ENCODE measurements at regions not wholly inside any gene's neighbourhood (a gene's known extent, or its start where the extent isn't known, plus 50 kb on each side); places are given as distances from the start of the nearest gene placed in this dataset.

DNA sequence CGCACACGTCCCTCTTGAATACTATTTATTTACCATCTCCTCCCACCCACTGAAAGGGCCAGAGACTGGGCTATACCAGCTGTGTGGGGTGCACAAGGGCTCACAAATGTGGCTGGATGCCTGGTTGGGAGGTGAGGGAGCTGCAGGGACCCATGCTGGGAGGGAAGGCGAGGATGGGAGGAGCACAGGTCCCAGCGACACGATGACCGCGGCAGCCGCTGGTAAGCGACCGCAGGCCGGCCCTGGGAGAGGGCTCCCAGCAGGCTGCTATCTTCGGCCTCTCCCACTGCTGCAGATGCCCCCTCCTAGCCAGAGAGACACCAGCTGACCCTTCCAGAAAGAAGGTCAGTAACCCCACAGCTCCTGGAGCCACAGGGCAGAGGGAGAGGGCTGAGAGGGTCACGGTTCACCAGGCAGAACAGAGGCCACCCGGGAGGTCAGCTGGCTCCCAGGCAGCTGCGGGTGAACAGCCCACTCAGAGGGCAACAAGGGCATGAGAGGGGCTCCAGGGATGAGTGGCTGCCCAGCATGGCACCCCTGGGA lies 163.9 kb downstream of the CRYBB2 start:
- no peak for TF ChIP-seq SMC3 (conservative IDR thresholded peaks at IDR 0.05; ENCODE audit: poor library complexity)
- TF ChIP-seq RAD21 (conservative IDR thresholded peaks at IDR 0.05): no peak
- no peak for TF ChIP-seq TAF1 (IDR thresholded peaks at IDR 0.05; ENCODE audit: low read depth)
- TF ChIP-seq MXI1 (conservative IDR thresholded peaks at IDR 0.05; ENCODE audit: poor library complexity, severe bottlenecking): no peak
- TF ChIP-seq POLR2AphosphoS5 (IDR thresholded peaks at IDR 0.05): no peak
- TF ChIP-seq EZH2 (IDR thresholded peaks at IDR 0.05; ENCODE audit: borderline replicate concordance, insufficient read depth, low read length, poor library complexity, severe bottlenecking): no peak
- TF ChIP-seq, protein P1, sequence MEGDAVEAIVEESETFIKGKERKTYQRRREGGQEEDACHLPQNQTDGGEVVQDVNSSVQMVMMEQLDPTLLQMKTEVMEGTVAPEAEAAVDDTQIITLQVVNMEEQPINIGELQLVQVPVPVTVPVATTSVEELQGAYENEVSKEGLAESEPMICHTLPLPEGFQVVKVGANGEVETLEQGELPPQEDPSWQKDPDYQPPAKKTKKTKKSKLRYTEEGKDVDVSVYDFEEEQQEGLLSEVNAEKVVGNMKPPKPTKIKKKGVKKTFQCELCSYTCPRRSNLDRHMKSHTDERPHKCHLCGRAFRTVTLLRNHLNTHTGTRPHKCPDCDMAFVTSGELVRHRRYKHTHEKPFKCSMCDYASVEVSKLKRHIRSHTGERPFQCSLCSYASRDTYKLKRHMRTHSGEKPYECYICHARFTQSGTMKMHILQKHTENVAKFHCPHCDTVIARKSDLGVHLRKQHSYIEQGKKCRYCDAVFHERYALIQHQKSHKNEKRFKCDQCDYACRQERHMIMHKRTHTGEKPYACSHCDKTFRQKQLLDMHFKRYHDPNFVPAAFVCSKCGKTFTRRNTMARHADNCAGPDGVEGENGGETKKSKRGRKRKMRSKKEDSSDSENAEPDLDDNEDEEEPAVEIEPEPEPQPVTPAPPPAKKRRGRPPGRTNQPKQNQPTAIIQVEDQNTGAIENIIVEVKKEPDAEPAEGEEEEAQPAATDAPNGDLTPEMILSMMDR (IDR thresholded peaks at IDR 0.05; ENCODE audit: poor library complexity, severe bottlenecking): no peak
- TF ChIP-seq EP300 (conservative IDR thresholded peaks at IDR 0.05; ENCODE audit: poor library complexity, severe bottlenecking): no peak
- TF ChIP-seq, protein P2, sequence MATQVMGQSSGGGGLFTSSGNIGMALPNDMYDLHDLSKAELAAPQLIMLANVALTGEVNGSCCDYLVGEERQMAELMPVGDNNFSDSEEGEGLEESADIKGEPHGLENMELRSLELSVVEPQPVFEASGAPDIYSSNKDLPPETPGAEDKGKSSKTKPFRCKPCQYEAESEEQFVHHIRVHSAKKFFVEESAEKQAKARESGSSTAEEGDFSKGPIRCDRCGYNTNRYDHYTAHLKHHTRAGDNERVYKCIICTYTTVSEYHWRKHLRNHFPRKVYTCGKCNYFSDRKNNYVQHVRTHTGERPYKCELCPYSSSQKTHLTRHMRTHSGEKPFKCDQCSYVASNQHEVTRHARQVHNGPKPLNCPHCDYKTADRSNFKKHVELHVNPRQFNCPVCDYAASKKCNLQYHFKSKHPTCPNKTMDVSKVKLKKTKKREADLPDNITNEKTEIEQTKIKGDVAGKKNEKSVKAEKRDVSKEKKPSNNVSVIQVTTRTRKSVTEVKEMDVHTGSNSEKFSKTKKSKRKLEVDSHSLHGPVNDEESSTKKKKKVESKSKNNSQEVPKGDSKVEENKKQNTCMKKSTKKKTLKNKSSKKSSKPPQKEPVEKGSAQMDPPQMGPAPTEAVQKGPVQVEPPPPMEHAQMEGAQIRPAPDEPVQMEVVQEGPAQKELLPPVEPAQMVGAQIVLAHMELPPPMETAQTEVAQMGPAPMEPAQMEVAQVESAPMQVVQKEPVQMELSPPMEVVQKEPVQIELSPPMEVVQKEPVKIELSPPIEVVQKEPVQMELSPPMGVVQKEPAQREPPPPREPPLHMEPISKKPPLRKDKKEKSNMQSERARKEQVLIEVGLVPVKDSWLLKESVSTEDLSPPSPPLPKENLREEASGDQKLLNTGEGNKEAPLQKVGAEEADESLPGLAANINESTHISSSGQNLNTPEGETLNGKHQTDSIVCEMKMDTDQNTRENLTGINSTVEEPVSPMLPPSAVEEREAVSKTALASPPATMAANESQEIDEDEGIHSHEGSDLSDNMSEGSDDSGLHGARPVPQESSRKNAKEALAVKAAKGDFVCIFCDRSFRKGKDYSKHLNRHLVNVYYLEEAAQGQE (IDR thresholded peaks at IDR 0.05; ENCODE audit: borderline replicate concordance): no peak
- no peak overlapping the region for H2AFZ ChIP-seq (ENCODE audit: low read depth, low read length)
- H3K9me2 ChIP-seq (ENCODE audit: insufficient read depth, low read length): no peaks in the 10 kb centered on the region
- H4K20me1 ChIP-seq (ENCODE audit: insufficient read depth): no peaks in the 10 kb centered on the region
- H3K79me2 ChIP-seq (replicated peaks; ENCODE audit: insufficient read depth, low read length): no peaks in the 10 kb centered on the region
- no peak overlapping the region for H3K4me3 ChIP-seq (ENCODE audit: low read length)
- H3F3A ChIP-seq (ENCODE audit: insufficient read depth, low read length, poor library complexity, severe bottlenecking): no peaks in the 10 kb centered on the region
- H3K4me2 ChIP-seq (ENCODE audit: low read length): no peak overlapping the region
- H3K9me3 ChIP-seq (ENCODE audit: low read length): no peaks in the 10 kb centered on the region
- no peak overlapping the region for H3K9ac ChIP-seq (ENCODE audit: low read length)
- no peaks in the 10 kb centered on the region for H3K27me3 ChIP-seq (ENCODE audit: insufficient read depth, low read depth, low read length)
- no peaks in the 10 kb centered on the region for H3K36me3 ChIP-seq (ENCODE audit: insufficient read depth, low read length)
- H3K27ac ChIP-seq (ENCODE audit: low read length): no peak overlapping the region

DNA sequence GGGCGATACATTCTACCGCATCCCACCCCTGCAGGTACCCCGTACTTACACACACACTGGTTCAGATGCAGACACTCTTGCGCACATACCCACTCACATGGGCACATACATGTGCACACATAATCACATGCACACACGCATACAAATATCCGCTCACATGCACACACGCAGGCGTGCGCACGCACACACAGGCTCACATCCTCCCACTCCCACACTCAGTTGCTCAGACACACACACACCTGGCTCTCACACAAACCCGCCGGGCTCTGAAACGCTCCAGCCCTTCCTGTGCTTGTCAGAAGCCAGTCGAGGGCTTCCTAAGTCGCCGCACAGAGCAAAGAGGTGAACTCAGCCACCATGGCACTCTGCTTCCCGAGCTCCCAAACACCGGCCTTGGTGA lies 164.5 kb downstream of the CRYBB2 start:
- no peak overlapping the region for H3K27ac ChIP-seq (ENCODE audit: low read length)
- no peak overlapping the region for H3K9ac ChIP-seq (ENCODE audit: low read length)
- no peaks in the 10 kb centered on the region for H4K20me1 ChIP-seq (ENCODE audit: insufficient read depth)
- no peaks in the 10 kb centered on the region for H3K36me3 ChIP-seq (ENCODE audit: insufficient read depth, low read length)
- H3K4me2 ChIP-seq (ENCODE audit: low read length): no peak overlapping the region
- no peak overlapping the region for H3K4me3 ChIP-seq (ENCODE audit: low read length)
- TF ChIP-seq EP300 (conservative IDR thresholded peaks at IDR 0.05; ENCODE audit: poor library complexity, severe bottlenecking) (no peak), POLR2AphosphoS5 (IDR thresholded peaks at IDR 0.05) (no peak), TAF1 (IDR thresholded peaks at IDR 0.05; ENCODE audit: low read depth) (no peak), EZH2 (IDR thresholded peaks at IDR 0.05; ENCODE audit: borderline replicate concordance, insufficient read depth, low read length, poor library complexity, severe bottlenecking) (no peak), RAD21 (conservative IDR thresholded peaks at IDR 0.05) (no peak), SMC3 (conservative IDR thresholded peaks at IDR 0.05; ENCODE audit: poor library complexity) (no peak)
- TF ChIP-seq, protein P1 (IDR thresholded peaks at IDR 0.05; ENCODE audit: poor library complexity, severe bottlenecking): no peak
- TF ChIP-seq, protein P2 (IDR thresholded peaks at IDR 0.05; ENCODE audit: borderline replicate concordance): no peak
- no peaks in the 10 kb centered on the region for H3K9me3 ChIP-seq (ENCODE audit: low read length)
- H3K27me3 ChIP-seq (ENCODE audit: insufficient read depth, low read depth, low read length): no peaks in the 10 kb centered on the region
- no peaks in the 10 kb centered on the region for H3K9me2 ChIP-seq (ENCODE audit: insufficient read depth, low read length)
- H3K79me2 ChIP-seq (replicated peaks; ENCODE audit: insufficient read depth, low read length): no peaks in the 10 kb centered on the region
- no peaks in the 10 kb centered on the region for H3F3A ChIP-seq (ENCODE audit: insufficient read depth, low read length, poor library complexity, severe bottlenecking)
- H2AFZ ChIP-seq (ENCODE audit: low read depth, low read length): no peak overlapping the region
